PFSK-1 (cell line): ENCODE measurements at regions not wholly inside any gene's neighbourhood (a gene's known extent, or its start where the extent isn't known, plus 50 kb on each side); places are given as distances from the start of the nearest gene placed in this dataset.

Experiments
- FOXP2 ChIP-seq: optimal IDR thresholded peaks from 2 replicates; pipeline ENCODE3; 2011; ENCODE audit warnings: borderline replicate concordance, control low read depth, inconsistent platforms; ENCODE audit not compliant: insufficient read depth; ENCODE audit errors: extremely low read length, extremely low read depth
- POLR2AphosphoS5 ChIP-seq: IDR thresholded peaks from 2 replicates; pipeline ENCODE4 v1.6.1; 2012; ENCODE audit warnings: low read depth, mild to moderate bottlenecking, control low read depth, low read length, moderate library complexity
- REST ChIP-seq, 2 experiments: IDR thresholded peaks; 2 replicates each; pipeline versions ENCODE4 v1.6.1 to v1.8.0; 2011 to 2012; ENCODE audit warnings: low read depth in 2 of 2, low read length in 2 of 2, control low read depth in 1 of 2, inconsistent platforms in 1 of 2, mild to moderate bottlenecking in 1 of 2, moderate library complexity in 1 of 2; ENCODE audit not compliant: insufficient read depth in 1 of 2
- SIN3A ChIP-seq: IDR thresholded peaks from 2 replicates; pipeline ENCODE4 v1.6.1; 2012; ENCODE audit warnings: mild to moderate bottlenecking, low read length, moderate library complexity, borderline replicate concordance; ENCODE audit not compliant: insufficient read depth
- TAF1 ChIP-seq: IDR thresholded peaks from 2 replicates; pipeline ENCODE4 v1.6.1; 2012; ENCODE audit warnings: low read length, control low read depth, borderline replicate concordance; ENCODE audit not compliant: insufficient read depth

- TF ChIP-seq POLR2AphosphoS5 (no peak), TAF1 (no peak), REST (IDR thresholded peaks at IDR 0.05; ENCODE audit: insufficient read depth in 1 of 2, low read depth in 2 of 2, low read length in 2 of 2) (no peak), SIN3A (no peak), FOXP2 (no peak)
Measured at GRCh38 chr3:168618827-168619470, 523.2 kb upstream of the GOLIM4 start.

DNA sequence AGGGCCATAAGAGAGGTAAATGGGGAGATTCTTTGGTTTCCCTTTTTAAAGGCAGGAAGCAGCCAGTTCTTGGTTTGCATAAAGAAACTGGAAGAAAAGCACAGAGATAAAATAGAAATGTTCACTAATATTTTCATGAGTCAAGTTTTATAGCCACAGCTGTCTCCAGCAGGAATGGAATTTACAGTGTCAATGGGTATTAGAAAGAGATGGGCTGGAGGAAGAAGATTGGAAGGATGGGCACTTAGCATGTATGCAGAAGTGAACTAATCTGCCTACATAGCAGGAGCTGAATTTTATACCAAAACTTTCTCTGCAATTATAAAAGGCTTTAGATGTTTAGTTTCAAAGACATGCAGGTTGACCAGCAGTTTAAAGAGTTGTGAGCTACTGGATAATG is 521.9 kb upstream of the GOLIM4 start:
- TF ChIP-seq SIN3A = no peak
- TF ChIP-seq FOXP2 = no peak
- TF ChIP-seq REST (IDR thresholded peaks at IDR 0.05; ENCODE audit: insufficient read depth in 1 of 2, low read depth in 2 of 2, low read length in 2 of 2) = no peak
- TF ChIP-seq POLR2AphosphoS5 = no peak
- no peak for TF ChIP-seq TAF1

- TF ChIP-seq FOXP2 (no peak), TAF1 (no peak), SIN3A (no peak), REST (IDR thresholded peaks at IDR 0.05; ENCODE audit: insufficient read depth in 1 of 2, low read depth in 2 of 2, low read length in 2 of 2) (no peak), POLR2AphosphoS5 (no peak)
Measured at GRCh38 chr3:168616915-168617314, 521.2 kb upstream of the GOLIM4 start.

DNA sequence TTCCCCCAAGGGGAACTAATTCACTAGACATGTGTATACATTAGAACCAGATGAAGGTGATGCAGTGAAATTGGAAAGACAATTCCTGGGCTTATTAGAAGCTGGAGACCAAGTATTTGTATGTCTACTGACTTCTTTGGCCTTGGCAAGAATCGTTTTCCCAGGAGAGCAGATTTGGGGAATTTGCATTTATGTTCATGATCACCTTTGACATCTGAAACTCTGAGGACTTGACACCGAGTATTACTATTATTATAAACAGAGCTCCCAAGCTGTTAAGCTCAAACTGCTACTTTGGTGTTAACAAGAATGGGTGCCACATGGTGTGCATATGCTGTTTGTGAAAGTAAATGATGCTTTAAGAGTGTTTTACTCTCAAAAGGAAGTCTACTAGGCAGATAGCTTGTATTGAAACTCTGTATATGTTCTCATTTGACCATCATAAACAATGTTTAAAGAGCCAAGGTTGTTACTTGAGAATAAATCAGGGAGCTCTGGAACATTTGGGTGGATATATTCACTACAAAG is 519.8 kb upstream of the GOLIM4 start:
- TF ChIP-seq REST (IDR thresholded peaks at IDR 0.05; ENCODE audit: insufficient read depth in 1 of 2, low read depth in 2 of 2, low read length in 2 of 2) (no peak), TAF1 (no peak), SIN3A (no peak), POLR2AphosphoS5 (no peak)

DNA sequence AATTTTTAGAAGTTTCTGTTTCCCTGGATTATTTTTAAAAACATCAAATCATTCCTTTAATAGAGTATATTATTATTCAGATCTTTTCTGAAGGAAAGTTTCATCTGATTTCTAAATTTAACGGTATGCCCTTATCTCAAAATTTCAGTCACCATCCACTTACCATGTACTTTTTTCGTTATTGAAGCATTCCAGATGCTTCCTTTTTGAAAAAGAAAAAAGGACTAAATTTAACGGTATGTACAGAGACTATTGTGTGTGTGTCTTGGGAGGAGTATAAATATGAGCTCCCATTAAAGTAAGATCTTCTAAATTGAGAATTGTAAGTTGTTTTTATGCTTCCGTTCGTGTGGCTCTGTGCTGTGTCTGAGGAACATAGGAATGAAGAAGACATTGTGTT is 517.4 kb upstream of the GOLIM4 start:
- TF ChIP-seq FOXP2 = no peak
- TF ChIP-seq POLR2AphosphoS5 = no peak
- no peak for TF ChIP-seq SIN3A
- no peak for TF ChIP-seq TAF1
- no peak for TF ChIP-seq REST (IDR thresholded peaks at IDR 0.05; ENCODE audit: insufficient read depth in 1 of 2, low read depth in 2 of 2, low read length in 2 of 2)
